ENCODE measurements at regions not wholly inside any gene's neighbourhood (a gene's known extent, or its start where the extent isn't known, plus 50 kb on each side); places are given as distances from the start of the nearest gene placed in this dataset.

GRCh38 chr17:5843366-5844026 lies 226.7 kb upstream of the WSCD1 start:
- Histone ChIP-seq H3K27me3 (no peaks in the 10 kb centered on the region), H3K36me3 (no peaks in the 10 kb centered on the region), H3K27ac (no peak overlapping the region), H3K4me3 (no peak overlapping the region), H3K9me3 (ENCODE audit: low read depth) (no peaks in the 10 kb centered on the region), H3K4me1 (ENCODE audit: low read depth) (no peaks in the 10 kb centered on the region)
- TF ChIP-seq CTCF (IDR thresholded peaks at IDR 0.05; ENCODE audit: low read depth, low read length), result no peak
- DNase-seq (ENCODE audit: low read depth in 1 of 2, low spot score in 1 of 2), result no peak

GRCh38 chr17:5846001-5846400 lies 224.2 kb upstream of the WSCD1 start:
- H3K36me3 ChIP-seq, result no peaks in the 10 kb centered on the region
- H3K27me3 ChIP-seq, result no peaks in the 10 kb centered on the region
- DNase-seq (ENCODE audit: low read depth in 1 of 2, low spot score in 1 of 2), result no peak
- no peaks in the 10 kb centered on the region for H3K9me3 ChIP-seq (ENCODE audit: low read depth)
- no peak for TF ChIP-seq CTCF (IDR thresholded peaks at IDR 0.05; ENCODE audit: low read depth, low read length)
- H3K4me1 ChIP-seq (ENCODE audit: low read depth), result no peaks in the 10 kb centered on the region
- H3K27ac ChIP-seq, result no peak overlapping the region
- H3K4me3 ChIP-seq, result no peak overlapping the region

- DNase-seq (ENCODE audit: low read depth in 1 of 2, low spot score in 1 of 2), result no peak
- no peaks in the 10 kb centered on the region for H3K27me3 ChIP-seq
- peaks cover 4% of the 10 kb centered on the region for H3K4me1 ChIP-seq (ENCODE audit: low read depth)
- H3K27ac ChIP-seq, result no peak overlapping the region
- H3K4me3 ChIP-seq, result no peak overlapping the region
- TF ChIP-seq CTCF (IDR thresholded peaks at IDR 0.05; ENCODE audit: low read depth, low read length), result no peak
- H3K36me3 ChIP-seq, result no peaks in the 10 kb centered on the region
- no peaks in the 10 kb centered on the region for H3K9me3 ChIP-seq (ENCODE audit: low read depth)
Measured at GRCh38 chr17:5854871-5855554, 215.2 kb upstream of the WSCD1 start.

- H3K27me3 ChIP-seq, result no peaks in the 10 kb centered on the region
- peaks cover 21% of the 10 kb centered on the region for H3K4me1 ChIP-seq (ENCODE audit: low read depth)
- no peak for TF ChIP-seq CTCF (IDR thresholded peaks at IDR 0.05; ENCODE audit: low read depth, low read length)
- H3K36me3 ChIP-seq, result no peaks in the 10 kb centered on the region
- H3K27ac ChIP-seq, result no peak overlapping the region
- H3K9me3 ChIP-seq (ENCODE audit: low read depth), result no peaks in the 10 kb centered on the region
- no peak for DNase-seq (ENCODE audit: low read depth in 1 of 2, low spot score in 1 of 2)
- H3K4me3 ChIP-seq, result no peak overlapping the region
Measured at GRCh38 chr17:5861246-5861645, 208.9 kb upstream of the WSCD1 start.

GRCh38 chr17:5861854-5862253 lies 208.3 kb upstream of the WSCD1 start:
- H3K36me3 ChIP-seq, result no peaks in the 10 kb centered on the region
- H3K27me3 ChIP-seq, result no peaks in the 10 kb centered on the region
- no peak overlapping the region for H3K27ac ChIP-seq
- no peak overlapping the region for H3K4me3 ChIP-seq
- H3K4me1 ChIP-seq (ENCODE audit: low read depth), result peaks cover 21% of the 10 kb centered on the region
- DNase-seq (ENCODE audit: low read depth in 1 of 2, low spot score in 1 of 2), result no peak
- H3K9me3 ChIP-seq (ENCODE audit: low read depth), result no peaks in the 10 kb centered on the region
- no peak for TF ChIP-seq CTCF (IDR thresholded peaks at IDR 0.05; ENCODE audit: low read depth, low read length)
